GM21723 (cell line): ENCODE measurements at regions not wholly inside any gene's neighbourhood (a gene's known extent, or its start where the extent isn't known, plus 50 kb on each side); places are given as distances from the start of the nearest gene placed in this dataset.

Experiments
- ATAC-seq: cut with Tn5 transposase; IDR thresholded peaks from one replicate; pipeline ENCODE4 v1.9.1; 2021; ENCODE audit warnings: mild to moderate bottlenecking, moderate library complexity; ENCODE audit not compliant: unreplicated experiment

- ATAC-seq = no peak
Observed at GRCh38 chr1:168913711-168914463, 184.9 kb upstream of the DPT start.

GRCh38 chr1:168917309-168917708 is 188.3 kb upstream of the DPT start:
- no peak for ATAC-seq

- ATAC-seq = no peak
Observed at GRCh38 chr1:168917796-168918195, 188.7 kb upstream of the ATP1B1 start.

GRCh38 chr1:168918860-168919741 is 187.4 kb upstream of the ATP1B1 start:
- ATAC-seq = no peak

- no peak for ATAC-seq
Observed at GRCh38 chr1:168920456-168921094, 185.9 kb upstream of the ATP1B1 start.

- ATAC-seq = no peak
Observed at GRCh38 chr1:168921629-168922028, 184.9 kb upstream of the ATP1B1 start.

GRCh38 chr1:168923521-168924136 is 182.9 kb upstream of the ATP1B1 start:
- ATAC-seq = no peak

- ATAC-seq = no peak
Observed at GRCh38 chr1:168924976-168925375, 181.5 kb upstream of the ATP1B1 start.

- no peak for ATAC-seq
Observed at GRCh38 chr1:168926236-168926635, 180.3 kb upstream of the ATP1B1 start.

GRCh38 chr1:168932539-168932938 is 174.0 kb upstream of the ATP1B1 start:
- ATAC-seq = no peak

- no peak for ATAC-seq
Observed at GRCh38 chr1:168933141-168933805, 173.2 kb upstream of the ATP1B1 start.

- no peak for ATAC-seq
Observed at GRCh38 chr1:168939110-168939946, 167.2 kb upstream of the ATP1B1 start.

GRCh38 chr1:168939947-168940223 is 166.6 kb upstream of the ATP1B1 start:
- no peak for ATAC-seq

- ATAC-seq = no peak
Observed at GRCh38 chr1:168941640-168942039, 164.8 kb upstream of the ATP1B1 start.

- no peak for ATAC-seq
Observed at GRCh38 chr1:168942165-168942564, 164.3 kb upstream of the ATP1B1 start.

GRCh38 chr1:168945870-168946269 is 160.6 kb upstream of the ATP1B1 start:
- ATAC-seq = no peak

- ATAC-seq = no peak
Observed at GRCh38 chr1:168947041-168947440, 159.4 kb upstream of the ATP1B1 start.

- no peak for ATAC-seq
Observed at GRCh38 chr1:168949672-168950071, 156.8 kb upstream of the ATP1B1 start.

GRCh38 chr1:168957818-168958217 is 148.7 kb upstream of the ATP1B1 start:
- no peak for ATAC-seq
